Fibroblast of peridontal ligament (primary cell): ENCODE measurements at regions not wholly inside any gene's neighbourhood (a gene's known extent, or its start where the extent isn't known, plus 50 kb on each side); places are given as distances from the start of the nearest gene placed in this dataset.

Experiments used
- DNase-seq: peaks from one replicate; pipeline ENCODE4 v3.0.0-alpha.2; 2010; ENCODE audit errors: extremely low read depth

GRCh38 chr17:72258711-72259110 lies 137.9 kb downstream of the SOX9 start:
- no peak for DNase-seq

- DNase-seq: no peak
These were observed 139.1 kb downstream of the SOX9 start for GRCh38 chr17:72259922-72260321.

- no peak for DNase-seq
These were observed 141.9 kb downstream of the SOX9 start for GRCh38 chr17:72262766-72263165.

- no peak for DNase-seq
These were observed 144.0 kb downstream of the SOX9 start for GRCh38 chr17:72264682-72265405.

- DNase-seq: no peak
These were observed 145.4 kb downstream of the SOX9 start for GRCh38 chr17:72266112-72266775.

DNA sequence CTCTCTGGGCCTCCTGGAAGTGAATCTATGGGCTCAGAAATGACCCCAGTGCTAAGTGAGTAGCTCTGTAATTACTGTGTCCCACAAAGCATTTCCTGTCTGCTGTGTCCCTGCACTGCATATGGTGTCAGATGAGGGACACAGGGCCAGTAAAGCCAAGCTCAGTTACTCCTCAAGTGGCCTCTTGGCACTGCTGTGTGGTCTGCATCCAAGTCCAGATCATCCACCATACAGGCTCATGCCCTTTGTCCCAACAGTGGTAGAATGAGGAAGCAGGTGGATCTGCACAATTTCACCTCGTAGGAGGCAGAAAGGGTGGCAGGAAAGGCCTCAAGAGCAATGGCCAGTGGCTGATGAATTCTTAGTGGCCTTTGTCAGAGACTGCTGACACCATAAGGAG lies 146.8 kb downstream of the SOX9 start:
- DNase-seq: no peak

GRCh38 chr17:72268431-72268830 lies 147.6 kb downstream of the SOX9 start:
- no peak for DNase-seq

GRCh38 chr17:72270273-72270924 lies 149.6 kb downstream of the SOX9 start:
- no peak for DNase-seq

GRCh38 chr17:72271603-72272002 lies 150.8 kb downstream of the SOX9 start:
- DNase-seq: no peak

- DNase-seq: no peak
These were observed 152.7 kb downstream of the SOX9 start for GRCh38 chr17:72273289-72274056.

- DNase-seq: no peak
These were observed 153.8 kb downstream of the SOX9 start for GRCh38 chr17:72274614-72275013.

DNA sequence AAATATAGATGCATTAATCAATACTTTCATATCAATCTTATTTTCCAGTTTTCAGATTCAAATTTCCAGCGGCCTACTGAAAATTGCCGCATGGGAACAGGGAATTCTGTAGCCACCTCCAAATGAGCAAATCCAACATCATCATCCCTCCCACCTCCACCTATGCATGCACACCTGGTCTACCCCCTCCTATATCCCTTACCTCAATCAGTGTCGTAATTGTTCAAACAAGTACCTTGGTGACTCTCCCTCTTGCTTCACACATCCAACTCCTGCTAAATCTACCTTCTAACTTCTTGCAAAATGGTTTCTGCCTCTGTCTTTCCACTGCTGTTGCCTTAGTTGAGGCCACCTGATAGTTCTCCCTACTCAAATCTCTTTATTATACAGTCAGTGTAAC lies 160.1 kb downstream of the SOX9 start:
- DNase-seq: no peak

DNA sequence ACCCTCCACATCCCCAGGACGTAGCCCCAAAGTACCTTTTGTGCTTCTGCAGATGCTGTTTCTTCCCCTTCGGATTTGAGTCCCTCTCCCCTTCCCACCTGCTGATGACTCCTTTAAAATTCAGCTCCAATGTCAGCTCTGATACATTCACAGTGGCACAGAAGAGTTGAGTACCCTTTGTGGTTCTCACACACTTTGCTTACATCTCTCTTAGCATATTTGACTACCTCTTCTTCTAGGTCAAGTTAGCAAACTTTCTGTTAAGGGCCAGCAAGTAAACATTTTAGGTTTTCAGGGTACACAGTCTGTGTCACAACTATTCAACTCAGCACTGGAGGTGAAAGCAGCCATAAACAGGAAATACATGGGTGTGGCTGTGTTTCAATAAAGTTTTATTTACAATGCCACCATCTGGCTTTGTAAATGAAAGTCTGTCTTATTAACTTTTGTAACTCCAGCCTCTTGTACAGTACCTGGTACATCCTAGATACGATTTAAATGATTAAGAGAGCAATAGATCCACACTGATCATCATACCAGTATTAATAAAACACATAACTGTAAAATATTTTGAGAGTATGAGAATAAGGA lies 161.7 kb downstream of the SOX9 start:
- DNase-seq: no peak

DNA sequence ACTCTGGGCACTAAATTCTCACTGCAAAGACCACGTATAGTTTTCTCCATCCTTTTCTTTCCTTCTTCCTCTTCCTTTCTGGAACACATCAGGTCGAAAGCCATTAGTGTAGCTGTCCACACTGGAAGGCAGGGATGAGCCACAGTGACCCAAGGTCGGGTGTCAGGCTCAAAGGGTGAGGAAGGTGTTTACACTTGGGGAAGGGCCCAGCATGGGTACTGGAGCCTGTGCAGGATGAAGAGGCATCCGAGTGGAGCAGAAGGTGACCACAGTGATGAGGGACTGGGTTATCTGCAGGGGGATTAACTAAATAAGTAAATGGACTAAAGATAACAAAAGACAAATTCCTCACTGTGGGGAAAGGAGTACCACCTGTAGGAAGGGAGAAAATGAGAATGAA lies 164.0 kb downstream of the SOX9 start:
- no peak for DNase-seq

DNA sequence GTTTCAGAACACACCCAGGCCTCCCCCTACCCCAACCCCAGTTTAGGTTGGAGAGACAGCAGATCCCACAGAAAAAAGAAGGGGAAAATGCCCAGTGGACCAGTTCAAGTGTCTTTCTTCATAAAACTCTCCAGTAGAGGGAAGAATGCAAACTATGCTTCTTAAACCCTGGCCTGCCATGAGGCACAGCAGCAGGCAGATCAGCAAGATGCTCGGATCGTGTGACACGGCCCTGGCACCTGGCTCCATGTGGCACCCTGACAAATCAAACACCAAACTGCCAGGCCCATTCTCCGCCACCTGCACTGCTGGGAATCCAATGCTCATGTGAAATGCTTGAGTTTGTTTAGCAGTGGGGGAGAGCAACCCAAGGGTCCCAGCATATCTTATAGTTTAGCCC lies 166.8 kb downstream of the SOX9 start:
- DNase-seq: no peak

- no peak for DNase-seq
These were observed 173.7 kb downstream of the SOX9 start for GRCh38 chr17:72294487-72294893.

DNA sequence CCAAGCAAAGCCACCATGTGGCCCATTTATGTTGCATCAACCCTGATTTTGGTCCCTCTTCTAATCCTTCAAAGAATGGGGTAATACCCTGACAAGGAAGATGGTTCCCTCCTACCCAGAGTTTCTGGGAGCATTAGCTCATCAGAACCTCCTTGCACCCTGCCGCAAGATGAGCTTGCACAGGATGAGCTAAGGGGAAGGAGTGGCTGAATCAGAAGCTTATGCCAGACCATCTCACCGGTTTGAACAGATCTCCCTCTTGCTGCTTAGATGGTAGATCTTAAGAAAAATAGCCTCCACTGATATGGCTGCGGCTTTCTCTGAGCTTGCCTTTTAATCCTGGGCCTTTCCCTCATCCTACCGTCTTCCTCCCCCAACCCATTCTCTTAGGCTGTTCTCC lies 175.1 kb downstream of the SOX9 start:
- no peak for DNase-seq

DNA sequence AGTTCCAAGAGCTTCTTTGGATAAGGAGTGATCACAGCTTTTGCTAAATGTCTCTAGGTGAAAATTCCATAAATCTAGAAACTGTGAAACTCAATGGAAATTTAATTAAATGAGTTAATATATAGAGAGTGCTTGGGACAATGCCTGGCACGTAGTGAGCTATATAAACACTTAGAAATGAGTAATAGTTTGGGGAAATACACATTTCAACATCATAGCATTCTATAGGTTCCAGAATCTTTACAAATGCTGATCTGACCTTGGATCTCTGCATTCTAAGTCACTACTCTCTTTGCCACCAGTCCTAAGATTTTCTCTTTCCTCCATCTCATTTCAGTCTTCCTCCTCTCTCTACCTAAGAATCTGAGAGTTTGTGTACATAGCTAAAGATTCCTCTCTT lies 175.6 kb downstream of the SOX9 start:
- peak; percentile 31 for DNase-seq

DNA sequence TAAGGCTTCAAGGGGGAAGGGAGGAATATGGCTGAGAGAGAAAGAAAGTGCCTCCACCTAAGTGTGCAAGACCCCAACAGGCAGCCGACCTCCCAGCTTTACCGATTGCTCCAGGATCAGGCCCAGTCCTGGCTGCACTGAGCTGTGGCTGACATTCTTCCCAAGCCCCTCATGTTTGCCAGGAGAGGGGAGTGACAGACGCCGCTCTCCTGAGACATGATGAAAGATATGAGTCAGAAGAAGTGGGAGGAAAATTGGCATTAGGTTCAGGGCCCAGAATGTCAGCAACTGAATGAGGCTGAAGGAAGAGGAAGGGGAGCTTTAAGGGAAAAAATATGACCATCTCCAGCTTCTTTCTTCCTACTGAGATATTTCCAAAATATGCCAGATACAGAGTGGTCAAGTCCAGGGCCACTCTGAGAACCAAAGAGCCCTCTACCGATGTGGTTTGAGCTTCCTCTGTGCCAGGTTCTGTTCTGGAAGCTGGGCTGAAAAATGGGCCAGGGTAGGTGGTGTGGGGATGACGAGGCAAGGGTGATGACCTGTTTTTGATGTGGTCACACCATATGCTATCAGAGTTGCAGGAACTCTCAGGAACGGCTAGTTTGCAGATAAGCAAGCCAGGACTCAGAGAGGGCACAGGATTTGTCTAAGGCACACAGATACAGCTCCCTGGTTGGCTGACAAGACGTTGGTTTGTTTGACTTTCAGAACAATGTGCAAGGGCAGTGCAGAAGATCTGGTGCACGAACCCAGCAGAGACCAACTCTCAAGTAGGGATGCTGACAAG lies 176.7 kb downstream of the SOX9 start:
- DNase-seq: peak; percentile 75

GRCh38 chr17:72299100-72299499 lies 178.3 kb downstream of the SOX9 start:
- no peak for DNase-seq

- no peak for DNase-seq
These were observed 178.8 kb downstream of the SOX9 start for GRCh38 chr17:72299592-72299991.
